ENCODE measurements at regions not wholly inside any gene's neighbourhood (a gene's known extent, or its start where the extent isn't known, plus 50 kb on each side); places are given as distances from the start of the nearest gene placed in this dataset.

DNA sequence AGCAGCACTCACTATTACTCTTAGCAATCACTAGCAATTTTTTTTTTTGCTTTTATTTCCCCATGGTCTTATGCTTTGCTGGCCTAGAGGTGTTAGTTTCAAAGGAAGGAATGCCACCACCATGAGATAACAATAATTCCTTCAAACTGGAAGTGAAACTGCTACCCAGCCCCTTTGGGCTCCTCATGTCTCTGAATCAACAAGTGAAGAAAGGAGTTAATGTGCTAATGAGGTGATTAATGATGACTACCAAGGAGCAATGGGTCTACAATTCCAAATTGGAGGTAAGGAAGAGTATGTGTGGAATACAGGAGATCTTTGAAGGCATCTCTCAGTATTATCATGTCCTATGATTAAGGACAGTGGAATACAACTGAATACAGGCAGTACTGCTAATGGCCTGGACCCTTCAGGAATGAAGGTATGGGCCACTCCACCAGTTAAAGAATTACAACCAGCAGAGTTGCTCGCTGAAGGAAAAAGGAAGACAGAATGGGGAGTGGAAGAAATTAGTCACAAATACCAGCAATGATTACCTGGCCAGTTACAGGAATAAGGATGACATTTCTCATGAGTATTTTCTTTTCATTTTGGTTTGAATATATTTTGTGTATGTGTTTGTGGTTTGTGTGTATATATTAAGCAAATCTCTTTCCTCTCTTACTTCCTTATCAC is 652.9 kb downstream of the ADGRL2 start:
- DNase-seq: no peak

DNA sequence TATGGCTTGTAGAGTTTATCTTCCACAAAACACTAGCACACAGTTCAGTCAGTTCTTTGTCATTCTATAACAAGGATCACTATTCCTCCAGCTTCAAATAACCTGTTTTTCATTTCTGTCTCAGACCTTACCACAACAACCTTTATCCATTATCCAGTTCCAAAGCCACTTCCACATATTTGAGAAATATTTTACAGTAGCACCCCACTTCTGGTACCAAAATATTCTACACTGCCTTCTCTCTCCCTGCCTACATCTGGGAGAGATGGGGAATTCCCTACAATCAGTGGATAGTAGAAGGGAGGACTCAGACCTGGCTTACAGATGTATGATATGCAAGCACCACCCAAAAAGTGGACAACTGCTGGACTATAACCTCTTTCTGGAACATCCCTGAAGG is 651.4 kb downstream of the ADGRL2 start:
- DNase-seq: no peak

DNA sequence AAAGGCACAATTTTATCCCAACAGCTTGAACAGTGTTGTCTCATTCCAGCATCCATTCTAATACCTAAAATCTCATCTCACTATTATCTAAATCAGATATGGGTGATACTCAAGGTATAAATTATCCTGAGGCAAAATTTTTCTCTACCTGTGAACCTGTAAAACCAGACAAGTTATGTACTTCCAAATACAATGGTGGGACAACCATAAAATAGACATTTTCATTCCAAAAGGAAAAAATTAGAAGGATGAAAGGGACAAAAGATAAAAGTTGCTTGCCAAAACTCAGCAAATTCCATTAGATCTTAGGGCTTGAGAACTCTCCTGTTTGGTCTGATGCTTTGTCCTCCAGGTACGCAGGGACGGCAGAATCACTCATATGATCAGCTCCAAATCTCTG is 650.5 kb downstream of the ADGRL2 start:
- no peak for DNase-seq

DNA sequence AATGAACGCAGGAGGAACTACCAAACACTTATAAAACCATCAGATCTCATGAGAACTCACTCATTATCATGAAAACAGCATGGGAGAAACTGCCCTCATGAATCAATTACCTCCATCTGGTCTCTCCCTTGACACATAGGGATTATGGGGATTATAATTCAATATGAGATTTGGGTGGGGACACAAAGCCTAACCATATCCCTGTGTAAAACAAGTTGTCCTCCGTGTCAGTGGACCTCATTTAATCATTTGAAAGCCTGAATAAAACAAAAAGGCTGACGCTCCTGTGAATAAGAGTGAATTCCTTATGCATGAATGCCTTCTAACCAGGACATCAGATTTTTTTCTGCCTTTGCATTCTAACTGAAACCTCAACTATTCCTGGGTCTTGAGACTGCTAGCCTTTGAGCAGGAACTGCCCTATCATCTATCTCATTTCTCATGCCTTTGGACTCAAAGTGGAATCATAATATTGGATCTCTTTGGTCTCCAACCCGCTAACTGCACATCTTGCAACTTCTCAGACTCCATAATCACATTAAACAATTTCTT is 648.8 kb downstream of the ADGRL2 start:
- DNase-seq: no peak

DNA sequence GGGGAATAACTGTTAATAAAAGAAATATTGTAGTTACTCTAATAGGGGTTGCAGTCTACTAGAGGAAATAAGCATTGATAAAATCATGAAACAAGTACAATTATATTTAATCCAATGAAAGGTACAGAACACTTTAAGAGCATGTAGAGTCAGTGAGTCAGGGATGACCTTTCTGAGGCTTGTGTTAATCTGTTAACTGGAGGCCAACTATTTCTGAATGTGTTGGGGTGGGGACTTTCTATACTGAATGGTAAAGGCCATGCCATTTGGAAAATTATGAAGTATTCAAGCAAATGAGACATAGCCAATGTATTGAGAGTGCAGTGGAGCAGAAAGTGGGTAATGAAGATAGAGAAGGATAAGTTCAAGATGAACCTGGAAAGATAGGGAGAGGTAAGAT is 646.2 kb downstream of the ADGRL2 start:
- DNase-seq: no peak

- no peak for DNase-seq
Observed at GRCh38 chr1:82446236-82446635, 645.5 kb downstream of the ADGRL2 start.

GRCh38 chr1:82445827-82446226 is 645.1 kb downstream of the ADGRL2 start:
- no peak for DNase-seq

GRCh38 chr1:82445132-82445531 is 644.4 kb downstream of the ADGRL2 start:
- DNase-seq: no peak

- DNase-seq: no peak
Observed at GRCh38 chr1:82441402-82441801, 640.7 kb downstream of the ADGRL2 start.

- DNase-seq: no peak
Observed at GRCh38 chr1:82423174-82423815, 622.6 kb downstream of the ADGRL2 start.

DNA sequence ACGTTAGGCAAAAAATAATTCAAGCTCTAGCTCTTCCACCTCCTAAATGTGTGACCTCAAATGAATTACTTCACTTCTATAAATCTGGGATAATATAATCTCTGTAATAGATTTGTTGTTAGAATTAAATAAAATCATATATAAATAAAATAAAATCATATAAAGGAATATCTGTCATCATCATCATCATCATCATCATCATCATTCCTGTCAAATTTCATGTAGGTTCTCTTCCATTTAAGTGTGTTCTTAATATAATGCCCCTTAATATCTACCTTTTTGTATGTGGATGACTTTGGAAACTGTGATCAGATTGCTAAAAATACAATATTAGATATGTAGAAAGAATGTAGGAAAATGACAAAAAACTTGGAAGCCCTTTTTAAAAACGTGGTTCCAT is 621.0 kb downstream of the ADGRL2 start:
- no peak for DNase-seq

GRCh38 chr1:82420584-82420983 is 619.9 kb downstream of the ADGRL2 start:
- no peak for DNase-seq

DNA sequence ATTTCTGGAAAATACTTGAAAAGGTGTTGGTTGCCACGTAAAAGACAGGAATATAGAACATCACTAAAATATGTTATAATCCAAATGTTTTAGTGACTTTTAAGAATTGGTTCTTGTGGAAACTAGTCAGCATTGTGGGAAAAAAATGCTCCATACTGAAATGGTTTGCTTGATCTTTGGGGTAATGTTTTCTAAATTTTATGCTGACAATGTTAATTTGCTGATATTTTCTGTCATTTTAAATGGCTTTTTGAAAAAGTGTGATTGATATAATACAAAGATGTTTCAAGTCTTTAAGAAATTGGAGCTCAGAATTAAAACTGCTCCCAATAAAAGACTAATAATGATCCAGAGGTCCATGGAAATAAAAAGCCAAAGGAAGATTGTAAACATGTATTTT is 610.9 kb downstream of the ADGRL2 start:
- DNase-seq: no peak

- no peak for DNase-seq
Observed at GRCh38 chr1:82405333-82405732, 604.6 kb downstream of the ADGRL2 start.

DNA sequence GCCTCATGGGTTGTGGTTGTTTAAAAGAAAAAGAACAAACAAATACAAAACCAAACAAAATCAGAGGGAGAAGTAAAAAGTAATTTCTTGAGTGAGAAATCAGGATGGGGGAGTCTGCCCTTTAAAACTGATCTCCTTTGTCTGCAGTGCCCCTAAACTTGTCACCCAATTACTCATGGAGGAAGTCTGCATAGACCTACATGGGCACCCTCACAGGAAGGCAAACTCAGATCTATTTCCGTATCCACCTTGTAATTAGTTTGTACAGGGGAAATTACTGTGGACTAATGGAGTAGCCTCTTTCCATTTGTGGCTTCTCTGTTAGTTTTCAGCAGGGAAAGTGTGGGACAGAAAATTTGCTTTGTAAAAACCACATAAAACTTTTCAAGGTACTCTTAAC is 600.4 kb downstream of the ADGRL2 start:
- no peak for DNase-seq

GRCh38 chr1:82400521-82400920 is 599.8 kb downstream of the ADGRL2 start:
- DNase-seq: no peak

DNA sequence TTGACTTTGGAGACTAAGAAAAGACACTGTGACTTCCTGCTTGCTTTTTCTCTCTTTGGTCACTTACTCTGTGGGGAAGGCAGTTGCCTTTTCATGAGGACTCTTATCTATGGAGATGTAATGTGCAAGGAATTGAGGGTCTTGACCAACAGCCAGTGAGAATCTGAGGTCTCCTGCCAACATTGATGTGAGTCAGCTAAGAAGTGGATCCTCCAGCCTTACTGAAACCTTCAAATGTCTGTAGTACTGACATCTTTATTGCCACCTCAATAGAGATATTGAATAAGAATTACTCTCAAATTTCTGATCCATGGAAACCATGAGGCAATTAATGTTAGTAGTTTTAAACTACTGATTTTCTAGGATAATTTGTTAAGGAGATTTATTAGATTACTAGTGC is 598.4 kb downstream of the ADGRL2 start:
- no peak for DNase-seq

GRCh38 chr1:82398357-82398756 is 597.6 kb downstream of the ADGRL2 start:
- no peak for DNase-seq

- DNase-seq: no peak
Observed at GRCh38 chr1:82395440-82395839, 594.7 kb downstream of the ADGRL2 start.

- DNase-seq: no peak
Observed at GRCh38 chr1:82392946-82393345, 592.2 kb downstream of the ADGRL2 start.

DNA sequence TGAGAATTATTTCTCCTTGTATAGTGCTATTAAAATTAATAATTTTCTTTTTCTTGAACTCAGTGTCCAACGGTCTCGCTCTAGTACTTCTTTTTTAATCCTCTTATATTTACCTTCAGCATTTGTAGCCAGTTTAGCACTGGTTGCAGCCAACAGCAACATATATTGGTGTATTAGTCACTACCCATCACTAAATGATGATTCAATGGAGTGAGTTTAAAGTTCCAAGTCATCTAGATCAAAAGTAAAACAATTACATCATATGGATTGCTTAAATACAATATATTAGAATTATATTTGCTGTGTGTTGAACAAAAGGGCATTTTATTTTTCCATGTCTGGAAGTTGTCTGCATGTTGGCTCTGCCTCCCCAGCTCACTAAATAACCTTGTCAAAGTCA is 591.8 kb downstream of the ADGRL2 start:
- no peak for DNase-seq

DNA sequence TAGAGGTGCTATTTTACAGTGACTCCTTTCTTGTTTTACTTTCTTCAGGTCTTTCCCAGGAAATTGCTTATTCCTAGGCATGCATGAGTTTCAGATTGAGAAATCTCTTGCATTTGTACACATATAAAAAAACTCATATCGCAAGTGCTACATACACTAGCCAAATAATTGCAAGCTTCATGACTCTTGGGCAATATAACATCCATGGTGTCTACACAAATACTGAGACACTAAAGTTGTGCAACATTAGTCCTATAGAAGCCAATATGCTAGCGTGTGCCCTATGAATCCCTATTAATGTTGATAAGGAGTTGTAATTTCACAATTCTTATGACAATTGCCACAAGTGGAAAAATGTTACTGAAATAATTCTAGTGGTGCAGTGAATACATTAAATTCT is 591.0 kb downstream of the ADGRL2 start:
- DNase-seq: no peak

- DNase-seq: no peak
Observed at GRCh38 chr1:82390627-82391026, 589.9 kb downstream of the ADGRL2 start.

DNA sequence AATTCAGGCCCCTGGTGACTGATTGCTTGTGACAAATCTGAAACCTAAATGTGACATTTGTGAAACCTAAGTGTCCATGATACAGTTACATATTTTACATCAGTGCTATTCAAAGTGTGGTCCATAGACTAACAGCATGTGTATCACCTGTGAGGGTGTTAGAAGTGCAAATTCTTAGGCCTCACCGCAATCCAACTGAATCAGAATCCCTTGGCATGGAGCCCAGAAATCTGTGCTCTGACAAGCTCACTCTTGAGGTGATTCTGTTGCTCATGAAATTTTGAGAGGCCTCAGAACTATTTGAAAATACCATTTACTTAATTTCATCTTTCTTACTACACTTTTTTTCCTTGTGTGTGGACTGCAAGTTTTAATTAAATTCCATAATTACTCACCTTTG is 587.9 kb downstream of the ADGRL2 start:
- DNase-seq: peak; percentile 6

DNA sequence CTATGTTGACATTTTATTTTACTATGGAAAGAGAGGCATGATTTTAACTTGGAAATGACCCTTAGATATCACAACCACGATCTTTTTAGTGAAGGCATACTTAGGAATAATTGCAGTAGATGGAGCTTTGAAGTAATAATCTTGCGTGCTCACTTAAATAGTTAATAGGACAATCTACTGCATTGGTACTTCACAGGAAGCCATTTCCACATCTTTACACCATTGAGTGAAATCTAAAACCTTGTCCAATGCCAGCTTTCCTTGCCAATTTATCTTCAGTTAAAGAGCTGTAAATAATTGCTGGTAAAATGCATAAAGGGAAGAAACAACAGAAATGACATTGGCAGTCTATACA is 586.3 kb downstream of the ADGRL2 start:
- peak; percentile 35 for DNase-seq
